ENCODE measurements at regions not wholly inside any gene's neighbourhood (a gene's known extent, or its start where the extent isn't known, plus 50 kb on each side); places are given as distances from the start of the nearest gene placed in this dataset.

GRCh38 chr14:83529531-83529930, 1995.9 kb upstream of the SEL1L start:
- no peak for DNase-seq
- H3K36me3 ChIP-seq (ENCODE audit: control insufficient read depth, insufficient read depth, low read length), result no peaks in the 10 kb centered on the region
- H3K27ac ChIP-seq (ENCODE audit: low read length), result no peak overlapping the region
- no peaks in the 10 kb centered on the region for H3K9me3 ChIP-seq (ENCODE audit: control insufficient read depth, low read depth, low read length)
- no peaks in the 10 kb centered on the region for H3K27me3 ChIP-seq (ENCODE audit: control insufficient read depth, insufficient read depth, low read length)
- H3K4me3 ChIP-seq (ENCODE audit: low read length), result no peak overlapping the region
- H3K4me1 ChIP-seq (ENCODE audit: control insufficient read depth, insufficient read depth, low read length), result no peaks in the 10 kb centered on the region
- no CpG with 5 or more reads among the region's 2 CpGs for WGBS (ENCODE audit: insufficient coverage, low lambda C conversion rate)

GRCh38 chr14:83533734-83534133, 1996.2 kb upstream of the FLRT2 start:
- Histone ChIP-seq H3K4me3 (ENCODE audit: low read length) (no peak overlapping the region), H3K27me3 (ENCODE audit: control insufficient read depth, insufficient read depth, low read length) (no peaks in the 10 kb centered on the region), H3K9me3 (ENCODE audit: control insufficient read depth, low read depth, low read length) (no peaks in the 10 kb centered on the region), H3K27ac (ENCODE audit: low read length) (no peak overlapping the region), H3K4me1 (ENCODE audit: control insufficient read depth, insufficient read depth, low read length) (no peaks in the 10 kb centered on the region), H3K36me3 (ENCODE audit: control insufficient read depth, insufficient read depth, low read length) (no peaks in the 10 kb centered on the region)
- DNase-seq, result no peak

GRCh38 chr14:83534995-83535394, 1994.9 kb upstream of the FLRT2 start:
- no peaks in the 10 kb centered on the region for H3K27me3 ChIP-seq (ENCODE audit: control insufficient read depth, insufficient read depth, low read length)
- H3K27ac ChIP-seq (ENCODE audit: low read length), result no peak overlapping the region
- no peaks in the 10 kb centered on the region for H3K9me3 ChIP-seq (ENCODE audit: control insufficient read depth, low read depth, low read length)
- DNase-seq, result no peak
- H3K4me3 ChIP-seq (ENCODE audit: low read length), result no peak overlapping the region
- 29% methylated on average over 1 of the region's 1 CpG for WGBS (ENCODE audit: insufficient coverage, low lambda C conversion rate)
- no peaks in the 10 kb centered on the region for H3K36me3 ChIP-seq (ENCODE audit: control insufficient read depth, insufficient read depth, low read length)
- H3K4me1 ChIP-seq (ENCODE audit: control insufficient read depth, insufficient read depth, low read length), result no peaks in the 10 kb centered on the region

GRCh38 chr14:83535444-83535843, 1994.5 kb upstream of the FLRT2 start:
- Histone ChIP-seq H3K36me3 (ENCODE audit: control insufficient read depth, insufficient read depth, low read length) (no peaks in the 10 kb centered on the region), H3K27me3 (ENCODE audit: control insufficient read depth, insufficient read depth, low read length) (no peaks in the 10 kb centered on the region), H3K9me3 (ENCODE audit: control insufficient read depth, low read depth, low read length) (no peaks in the 10 kb centered on the region), H3K4me3 (ENCODE audit: low read length) (no peak overlapping the region), H3K4me1 (ENCODE audit: control insufficient read depth, insufficient read depth, low read length) (no peaks in the 10 kb centered on the region), H3K27ac (ENCODE audit: low read length) (no peak overlapping the region)
- 85% methylated on average over 4 of the region's 5 CpGs for WGBS (ENCODE audit: insufficient coverage, low lambda C conversion rate)
- no peak for DNase-seq

GRCh38 chr14:83541147-83541546, 1988.8 kb upstream of the FLRT2 start:
- H3K4me3 ChIP-seq (ENCODE audit: low read length), result no peak overlapping the region
- no peaks in the 10 kb centered on the region for H3K27me3 ChIP-seq (ENCODE audit: control insufficient read depth, insufficient read depth, low read length)
- DNase-seq, result no peak
- H3K4me1 ChIP-seq (ENCODE audit: control insufficient read depth, insufficient read depth, low read length), result no peaks in the 10 kb centered on the region
- peaks cover 7% of the 10 kb centered on the region for H3K9me3 ChIP-seq (ENCODE audit: control insufficient read depth, low read depth, low read length)
- H3K36me3 ChIP-seq (ENCODE audit: control insufficient read depth, insufficient read depth, low read length), result no peaks in the 10 kb centered on the region
- H3K27ac ChIP-seq (ENCODE audit: low read length), result no peak overlapping the region
- 100% methylated on average over 1 of the region's 13 CpGs for WGBS (ENCODE audit: insufficient coverage, low lambda C conversion rate)

GRCh38 chr14:83548061-83548839, 1981.7 kb upstream of the FLRT2 start:
- H3K36me3 ChIP-seq (ENCODE audit: control insufficient read depth, insufficient read depth, low read length), result no peaks in the 10 kb centered on the region
- WGBS (ENCODE audit: insufficient coverage, low lambda C conversion rate), result 69% methylated on average over 3 of the region's 5 CpGs
- no peaks in the 10 kb centered on the region for H3K27me3 ChIP-seq (ENCODE audit: control insufficient read depth, insufficient read depth, low read length)
- H3K4me3 ChIP-seq (ENCODE audit: low read length), result no peak overlapping the region
- no peak for DNase-seq
- H3K9me3 ChIP-seq (ENCODE audit: control insufficient read depth, low read depth, low read length), result no peaks in the 10 kb centered on the region
- H3K27ac ChIP-seq (ENCODE audit: low read length), result no peak overlapping the region
- H3K4me1 ChIP-seq (ENCODE audit: control insufficient read depth, insufficient read depth, low read length), result no peaks in the 10 kb centered on the region

- Histone ChIP-seq H3K27ac (ENCODE audit: low read length) (no peak overlapping the region), H3K36me3 (ENCODE audit: control insufficient read depth, insufficient read depth, low read length) (no peaks in the 10 kb centered on the region)
- DNase-seq, result no peak
These were observed 1973.9 kb upstream of the FLRT2 start for GRCh38 chr14:83556065-83556464.

GRCh38 chr14:83556746-83557453, 1973.0 kb upstream of the FLRT2 start:
- no peak overlapping the region for H3K27ac ChIP-seq (ENCODE audit: low read length)
- no peaks in the 10 kb centered on the region for H3K4me1 ChIP-seq (ENCODE audit: control insufficient read depth, insufficient read depth, low read length)
- H3K27me3 ChIP-seq (ENCODE audit: control insufficient read depth, insufficient read depth, low read length), result no peaks in the 10 kb centered on the region
- no peaks in the 10 kb centered on the region for H3K9me3 ChIP-seq (ENCODE audit: control insufficient read depth, low read depth, low read length)
- DNase-seq, result no peak
- WGBS (ENCODE audit: insufficient coverage, low lambda C conversion rate), result 100% methylated on average over 1 of the region's 9 CpGs
- no peak overlapping the region for H3K4me3 ChIP-seq (ENCODE audit: low read length)
- no peaks in the 10 kb centered on the region for H3K36me3 ChIP-seq (ENCODE audit: control insufficient read depth, insufficient read depth, low read length)

More at GRCh38 chr14:83556065-83556464, 1973.9 kb upstream of the FLRT2 start:
- Histone ChIP-seq H3K4me1 (ENCODE audit: control insufficient read depth, insufficient read depth, low read length) (no peaks in the 10 kb centered on the region), H3K4me3 (ENCODE audit: low read length) (no peak overlapping the region), H3K9me3 (ENCODE audit: control insufficient read depth, low read depth, low read length) (no peaks in the 10 kb centered on the region), H3K27me3 (ENCODE audit: control insufficient read depth, insufficient read depth, low read length) (no peaks in the 10 kb centered on the region)
- WGBS (ENCODE audit: insufficient coverage, low lambda C conversion rate), result 100% methylated on average over 1 of the region's 2 CpGs

GRCh38 chr14:83558946-83559345, 1971.0 kb upstream of the FLRT2 start:
- no peak for DNase-seq
- H3K9me3 ChIP-seq (ENCODE audit: control insufficient read depth, low read depth, low read length), result no peaks in the 10 kb centered on the region
- H3K27ac ChIP-seq (ENCODE audit: low read length), result no peak overlapping the region
- H3K27me3 ChIP-seq (ENCODE audit: control insufficient read depth, insufficient read depth, low read length), result no peaks in the 10 kb centered on the region
- H3K4me3 ChIP-seq (ENCODE audit: low read length), result no peak overlapping the region
- H3K4me1 ChIP-seq (ENCODE audit: control insufficient read depth, insufficient read depth, low read length), result no peaks in the 10 kb centered on the region
- H3K36me3 ChIP-seq (ENCODE audit: control insufficient read depth, insufficient read depth, low read length), result no peaks in the 10 kb centered on the region

- no peaks in the 10 kb centered on the region for H3K27me3 ChIP-seq (ENCODE audit: control insufficient read depth, insufficient read depth, low read length)
- DNase-seq, result no peak
- no peak overlapping the region for H3K27ac ChIP-seq (ENCODE audit: low read length)
- H3K36me3 ChIP-seq (ENCODE audit: control insufficient read depth, insufficient read depth, low read length), result no peaks in the 10 kb centered on the region
- H3K4me3 ChIP-seq (ENCODE audit: low read length), result no peak overlapping the region
- no peaks in the 10 kb centered on the region for H3K4me1 ChIP-seq (ENCODE audit: control insufficient read depth, insufficient read depth, low read length)
- no peaks in the 10 kb centered on the region for H3K9me3 ChIP-seq (ENCODE audit: control insufficient read depth, low read depth, low read length)
These were observed 1970.2 kb upstream of the FLRT2 start for GRCh38 chr14:83559721-83560120.

- no peaks in the 10 kb centered on the region for H3K9me3 ChIP-seq (ENCODE audit: control insufficient read depth, low read depth, low read length)
- no peak for DNase-seq
- H3K36me3 ChIP-seq (ENCODE audit: control insufficient read depth, insufficient read depth, low read length), result no peaks in the 10 kb centered on the region
- H3K4me3 ChIP-seq (ENCODE audit: low read length), result no peak overlapping the region
- no peaks in the 10 kb centered on the region for H3K27me3 ChIP-seq (ENCODE audit: control insufficient read depth, insufficient read depth, low read length)
- H3K4me1 ChIP-seq (ENCODE audit: control insufficient read depth, insufficient read depth, low read length), result no peaks in the 10 kb centered on the region
- H3K27ac ChIP-seq (ENCODE audit: low read length), result no peak overlapping the region
- WGBS (ENCODE audit: insufficient coverage, low lambda C conversion rate), result no CpG with 5 or more reads among the region's 7 CpGs
These were observed 1968.7 kb upstream of the FLRT2 start for GRCh38 chr14:83561261-83561660.
